HG03060 (cell line): ENCODE measurements at regions not wholly inside any gene's neighbourhood (a gene's known extent, or its start where the extent isn't known, plus 50 kb on each side); places are given as distances from the start of the nearest gene placed in this dataset.
"Not testable (repeated sequence)": the region's sequence is repeated elsewhere in the genome, so short reads cannot be mapped to it uniquely, and the experiment has no call there.

Experiments
- ATAC-seq: cut with Tn5 transposase; IDR thresholded peaks from one replicate; pipeline ENCODE4 v1.9.1; 2021; ENCODE audit warnings: low read depth, moderate number of reproducible peaks; ENCODE audit not compliant: unreplicated experiment

- no peak for ATAC-seq
These were observed 241.6 kb downstream of the LY86 start for GRCh38 chr6:6829872-6830685.

- ATAC-seq: not testable (repeated sequence)
These were observed 242.2 kb downstream of the LY86 start for GRCh38 chr6:6830686-6831063.

DNA sequence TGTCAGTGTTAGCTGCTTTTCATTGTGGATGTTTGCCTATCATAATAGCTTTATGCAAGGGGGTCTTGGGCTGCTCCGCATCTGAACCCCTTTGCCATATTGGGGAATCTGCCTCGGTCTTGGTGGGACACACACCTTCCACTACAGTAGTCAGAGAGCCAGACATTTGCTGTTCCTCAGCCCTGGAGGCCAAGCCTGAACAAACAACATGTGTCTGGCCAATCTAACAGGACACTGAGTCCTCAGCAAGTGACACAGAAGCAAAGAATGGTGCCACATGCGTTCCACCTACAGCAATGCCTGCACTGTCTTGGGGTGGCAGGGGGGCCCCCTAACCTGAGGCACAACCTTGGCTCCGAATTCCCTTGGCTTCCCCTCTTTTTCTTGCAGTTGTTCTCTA, 243.9 kb downstream of the LY86 start:
- no peak for ATAC-seq

GRCh38 chr6:6834356-6835222, 246.1 kb downstream of the LY86 start:
- no peak for ATAC-seq

DNA sequence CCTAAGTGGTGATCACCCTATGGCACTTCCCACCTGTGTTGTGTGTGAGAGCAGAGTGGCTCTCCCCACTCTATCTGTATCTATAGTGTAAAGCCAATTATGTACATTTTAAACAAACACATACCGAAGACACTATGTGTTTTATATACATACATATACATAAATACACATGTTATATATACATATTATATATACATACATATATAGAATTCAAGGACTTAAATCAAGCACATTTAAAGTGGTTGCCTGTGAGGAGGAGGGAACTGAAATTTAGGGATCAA, 246.6 kb downstream of the LY86 start:
- no peak for ATAC-seq

- no peak for ATAC-seq
These were observed 248.3 kb downstream of the LY86 start for GRCh38 chr6:6836609-6837406.

GRCh38 chr6:6837541-6838080, 249.1 kb downstream of the LY86 start:
- ATAC-seq: no peak

DNA sequence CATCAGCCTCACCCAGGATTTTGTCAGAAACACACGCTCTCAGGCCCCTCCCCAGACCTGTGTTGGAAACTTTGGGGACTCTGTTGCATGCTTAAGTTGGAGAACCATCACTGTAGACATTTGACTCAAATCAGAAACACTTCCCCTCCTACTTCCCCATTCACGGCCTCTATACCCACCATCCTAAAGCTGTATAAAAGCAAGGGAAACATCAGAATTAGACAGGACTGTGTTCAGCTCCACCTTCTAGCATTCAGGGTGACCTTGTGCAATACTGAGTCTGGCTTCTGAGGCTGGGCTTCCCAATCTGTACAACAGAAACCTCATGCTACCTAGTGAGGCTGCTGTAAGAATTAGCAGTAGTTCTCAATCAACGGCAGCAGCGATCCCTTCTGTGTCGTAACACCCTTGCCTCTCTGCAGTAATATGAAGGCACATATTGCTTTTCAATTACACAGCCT, 252.3 kb downstream of the LY86 start:
- ATAC-seq: peak; percentile 55

DNA sequence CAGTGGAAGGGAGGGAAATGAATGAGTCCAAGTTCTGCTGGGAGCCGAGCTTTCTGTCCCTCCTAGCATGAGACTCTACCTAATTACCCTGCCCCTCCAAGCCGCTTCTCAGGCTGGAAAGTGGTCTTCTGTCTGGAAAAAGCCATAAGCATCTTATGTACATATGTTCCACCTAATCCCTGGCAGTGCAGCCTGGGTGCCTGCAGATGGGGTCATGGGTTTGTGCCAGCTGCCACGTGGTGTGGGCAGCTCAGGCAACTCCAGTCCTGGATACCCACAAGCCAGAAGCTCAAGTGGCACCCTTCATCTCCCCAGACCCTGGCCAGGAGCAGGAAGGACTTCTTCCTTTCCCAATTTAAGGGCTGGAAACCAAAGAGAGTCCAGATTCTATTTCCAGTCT, 253.1 kb downstream of the LY86 start:
- ATAC-seq: no peak

- ATAC-seq: no peak
These were observed 253.8 kb downstream of the LY86 start for GRCh38 chr6:6842291-6842690.

DNA sequence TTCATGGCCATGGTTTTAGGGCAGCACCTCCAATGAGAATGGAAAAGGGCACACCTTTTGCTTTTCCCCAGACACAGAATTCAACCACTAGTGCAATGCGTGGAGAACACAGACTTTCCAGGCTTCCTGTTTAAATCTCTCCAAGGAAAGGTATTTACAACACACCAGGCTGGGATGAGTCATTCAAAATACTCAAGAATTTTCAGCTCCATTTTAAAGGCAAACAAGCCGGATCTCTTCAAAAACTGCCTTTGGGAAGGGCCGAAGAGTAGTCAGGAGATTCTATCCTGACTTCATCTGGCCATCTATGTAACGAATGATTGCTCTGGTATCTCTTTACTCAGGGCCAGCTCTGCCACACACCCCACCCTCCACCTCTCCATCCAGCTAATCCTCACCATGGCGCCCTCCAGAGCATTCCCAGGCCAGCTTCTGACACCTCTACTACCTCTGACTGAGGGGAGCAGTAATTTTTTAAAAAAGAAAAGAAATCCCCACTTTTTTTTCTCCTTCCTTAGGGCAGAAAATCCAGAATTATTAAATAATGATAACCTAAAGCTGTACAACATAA, 254.6 kb downstream of the LY86 start:
- ATAC-seq: no peak

- no peak for ATAC-seq
These were observed 255.3 kb downstream of the LY86 start for GRCh38 chr6:6843777-6844176.

GRCh38 chr6:6844530-6844929, 256.0 kb downstream of the LY86 start:
- no peak for ATAC-seq

GRCh38 chr6:6845603-6846002, 257.1 kb downstream of the LY86 start:
- no peak for ATAC-seq

DNA sequence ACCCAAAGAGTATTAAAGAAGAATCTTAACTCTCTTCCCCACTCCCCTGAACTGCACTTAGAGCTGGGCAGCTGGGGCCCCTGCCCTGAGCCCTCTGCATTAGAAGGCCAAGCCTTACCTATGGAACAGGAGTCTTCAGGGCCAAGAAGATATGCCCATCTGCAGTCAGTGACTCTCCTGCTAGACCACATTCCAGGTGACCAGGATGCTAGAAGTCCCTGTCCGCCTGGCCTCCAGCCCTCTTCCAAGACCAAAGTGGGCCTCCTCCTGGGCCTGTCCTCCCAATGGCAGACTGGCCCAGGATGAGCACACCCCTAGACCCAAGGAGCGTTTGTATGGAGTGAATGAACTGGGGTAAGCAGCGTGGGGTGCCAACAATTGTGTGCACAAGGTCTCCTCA, 259.1 kb downstream of the LY86 start:
- ATAC-seq: no peak

GRCh38 chr6:6851059-6851948, 256.5 kb upstream of the RREB1 start:
- no peak for ATAC-seq

DNA sequence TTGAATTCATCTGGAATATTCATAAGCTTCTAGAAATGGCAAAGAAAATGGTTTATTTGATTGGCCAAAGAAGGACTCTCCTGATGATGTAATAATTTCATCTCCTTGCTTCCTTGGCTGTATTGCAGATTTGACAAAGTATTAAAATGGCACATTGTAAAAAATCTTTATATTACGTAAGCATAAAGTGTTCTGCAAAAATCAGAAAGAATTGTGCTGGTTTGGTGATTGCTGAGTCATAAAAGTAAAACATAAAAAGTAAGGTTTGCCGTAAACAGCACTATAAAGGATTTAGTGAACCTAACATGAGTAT, 255.9 kb upstream of the RREB1 start:
- ATAC-seq: no peak

- ATAC-seq: no peak
These were observed 250.9 kb upstream of the RREB1 start for GRCh38 chr6:6856538-6857523.

DNA sequence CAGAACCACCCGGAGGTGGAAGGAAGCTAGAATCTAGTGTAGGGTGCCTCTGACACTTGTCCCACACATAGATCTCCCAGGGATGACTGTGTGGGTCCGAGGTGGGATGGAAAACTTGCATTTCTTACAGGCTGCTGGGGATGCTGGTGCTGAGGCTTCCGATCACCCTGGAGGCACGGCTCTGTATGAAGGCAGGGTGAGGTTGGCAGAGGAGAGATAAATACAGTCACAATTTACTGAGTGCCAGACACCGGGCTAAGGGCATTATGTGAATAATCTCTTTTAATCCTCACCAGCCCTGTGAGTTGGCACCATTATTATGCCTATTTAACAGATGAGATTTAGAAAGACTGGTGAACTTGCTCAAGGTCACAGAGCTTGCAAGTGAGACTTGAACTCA, 250.2 kb upstream of the RREB1 start:
- ATAC-seq: no peak
